GM18517 (cell line): ENCODE measurements at regions not wholly inside any gene's neighbourhood (a gene's known extent, or its start where the extent isn't known, plus 50 kb on each side); places are given as distances from the start of the nearest gene placed in this dataset.

Source experiments
- ATAC-seq: cut with Tn5 transposase; IDR thresholded peaks from one replicate; pipeline ENCODE4 v1.9.1; 2021; ENCODE audit warnings: mild to moderate bottlenecking, moderate library complexity; ENCODE audit not compliant: unreplicated experiment

- no peak for ATAC-seq
These were observed 94.3 kb downstream of the CEBPB start for GRCh38 chr20:50284811-50285375.

GRCh38 chr20:50285376-50286173 lies 94.9 kb downstream of the CEBPB start:
- peak; percentile 60 for ATAC-seq

- ATAC-seq: peak; percentile 43
These were observed 95.5 kb downstream of the CEBPB start for GRCh38 chr20:50286174-50286511.

- ATAC-seq: peak; percentile 33
These were observed 96.0 kb downstream of the CEBPB start for GRCh38 chr20:50286609-50287008.

GRCh38 chr20:50287512-50287911 lies 96.9 kb downstream of the CEBPB start:
- no peak for ATAC-seq

- no peak for ATAC-seq
These were observed 97.5 kb downstream of the CEBPB start for GRCh38 chr20:50288128-50288623.

GRCh38 chr20:50289581-50289980 lies 99.0 kb downstream of the CEBPB start:
- ATAC-seq: no peak

GRCh38 chr20:50290112-50290511 lies 99.5 kb downstream of the CEBPB start:
- no peak for ATAC-seq

GRCh38 chr20:50290808-50291207 lies 100.2 kb downstream of the CEBPB start:
- ATAC-seq: no peak

- ATAC-seq: no peak
These were observed 100.8 kb downstream of the CEBPB start for GRCh38 chr20:50291254-50292078.

GRCh38 chr20:50292079-50292590 lies 101.5 kb downstream of the CEBPB start:
- ATAC-seq: no peak

- no peak for ATAC-seq
These were observed 102.1 kb downstream of the CEBPB start for GRCh38 chr20:50292591-50293283.

- ATAC-seq: no peak
These were observed 102.9 kb downstream of the CEBPB start for GRCh38 chr20:50293284-50294139.

- no peak for ATAC-seq
These were observed 103.8 kb downstream of the CEBPB start for GRCh38 chr20:50294164-50295088.

- ATAC-seq: no peak
These were observed 104.7 kb downstream of the CEBPB start for GRCh38 chr20:50295345-50295744.

GRCh38 chr20:50295762-50296449 lies 105.3 kb downstream of the CEBPB start:
- ATAC-seq: no peak

- ATAC-seq: no peak
These were observed 106.1 kb downstream of the CEBPB start for GRCh38 chr20:50296450-50297375.
